ENCODE measurements at regions not wholly inside any gene's neighbourhood (a gene's known extent, or its start where the extent isn't known, plus 50 kb on each side); places are given as distances from the start of the nearest gene placed in this dataset.

DNA sequence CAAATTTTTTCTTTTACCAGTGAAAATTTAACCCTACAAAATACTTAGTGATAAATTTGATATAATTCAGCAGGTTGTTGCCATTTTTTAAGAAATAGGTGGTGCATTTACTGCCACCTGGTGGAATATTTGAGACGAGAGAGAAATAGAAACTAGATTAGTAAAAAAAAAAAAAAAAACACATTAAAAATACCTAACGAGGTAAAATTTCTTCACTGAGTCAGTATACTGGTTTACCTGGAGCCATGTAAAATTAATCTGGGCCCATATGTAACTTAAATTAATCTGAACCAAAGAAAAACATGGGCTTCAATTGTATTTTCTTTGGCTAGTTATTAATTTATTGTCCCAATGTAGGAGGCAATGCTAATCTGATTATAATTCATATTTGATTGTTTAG is 520.8 kb downstream of the EPM2A start:
- Histone ChIP-seq H4K8ac (ENCODE audit: extremely low read depth, insufficient read depth, low read length) (no peak overlapping the region), H3K79me2 (ENCODE audit: control insufficient read depth in 1 of 2, insufficient read depth in 2 of 2, low read length in 2 of 2) (no peaks in the 10 kb centered on the region), H3K9me3 (ENCODE audit: insufficient read depth in 2 of 2, low read depth in 1 of 2, low read length in 1 of 2) (no peaks in the 10 kb centered on the region), H2BK120ac (replicated peaks; ENCODE audit: low read depth, low read length) (no peak overlapping the region), H2BK15ac (ENCODE audit: low read length) (no peak overlapping the region), H3K27me3 (replicated peaks in 1 of 4; ENCODE audit: control insufficient read depth in 3 of 4, extremely low read depth in 1 of 4, insufficient read depth in 3 of 4, low read length in 3 of 4) (peaks cover 0 to 1% (median 0%) of the 10 kb centered on the region in 4 experiments; a peak in 1 of 7 replicates), H3K23me2 (ENCODE audit: low read depth, low read length) (no peaks in the 10 kb centered on the region), H3K27ac (ENCODE audit: low read depth, low read length) (no peak overlapping the region), H3K4me3 (ENCODE audit: extremely low read depth in 1 of 4, insufficient read depth in 2 of 4, low read depth in 3 of 4, low read length in 4 of 4) (no peak overlapping the region), H2BK12ac (ENCODE audit: low read depth, low read length) (no peak overlapping the region), H3K36me3 (ENCODE audit: control insufficient read depth in 2 of 4, insufficient read depth in 4 of 4, low read length in 3 of 4) (no peaks in the 10 kb centered on the region), H2AFZ (ENCODE audit: low read length) (no peak overlapping the region), H3K18ac (ENCODE audit: extremely low read depth, low read length) (no peak overlapping the region), H3K14ac (ENCODE audit: insufficient read length) (no peak overlapping the region), H2BK20ac (ENCODE audit: low read length) (no peak overlapping the region), H2AK5ac (ENCODE audit: low read depth, low read length) (no peak overlapping the region), H3K4ac (replicated peaks; ENCODE audit: insufficient read length, low read depth, low read length) (no peak overlapping the region), H3K79me1 (ENCODE audit: low read depth, low read length) (no peaks in the 10 kb centered on the region), H4K20me1 (replicated peaks in 1 of 2; ENCODE audit: control insufficient read depth in 1 of 2, insufficient read depth in 2 of 2, low read length in 2 of 2) (no peaks in the 10 kb centered on the region), H3K9ac (replicated peaks in 1 of 4; ENCODE audit: extremely low read depth in 1 of 4, low read depth in 3 of 4, low read length in 3 of 4) (no peak overlapping the region), H4K91ac (replicated peaks; ENCODE audit: insufficient read length, low read length) (no peak overlapping the region), H3K23ac (ENCODE audit: insufficient read length) (no peak overlapping the region), H4K5ac (ENCODE audit: insufficient read length, low read depth, low read length) (no peak overlapping the region), H3K4me2 (ENCODE audit: insufficient read depth in 1 of 2, low read depth in 2 of 2, low read length in 2 of 2) (no peak overlapping the region), H3K56ac (replicated peaks; ENCODE audit: insufficient read length, low read depth, low read length) (no peak overlapping the region), H3K4me1 (replicated peaks in 1 of 4; ENCODE audit: control insufficient read depth in 3 of 4, insufficient read depth in 4 of 4, low read length in 3 of 4) (no peaks in the 10 kb centered on the region), H2BK5ac (ENCODE audit: low read depth, low read length) (no peak overlapping the region)
- FAIRE-seq (no peak), DNase-seq (ENCODE audit: low read depth in 1 of 2, low spot score in 2 of 2) (no peak)
- TF ChIP-seq CTCF (IDR thresholded peaks at IDR 0.05; ENCODE audit: control extremely low read depth in 1 of 3, insufficient read depth in 1 of 3, low read depth in 1 of 3, low read length in 3 of 3) (peak in 2 of 3 experiments; percentile 16 to 26; a peak in 2 of 4 replicates), RAD21 (IDR thresholded peaks at IDR 0.05 in 1 of 2, conservative IDR thresholded peaks at IDR 0.05 in 1 of 2; ENCODE audit: low read depth in 2 of 2, low read length in 2 of 2) (peak; percentile 50 to 65), SP2 (IDR thresholded peaks at IDR 0.05; ENCODE audit: low read length) (no peak)
- CTCF ChIA-PET (ENCODE audit: partially characterized antibody) = interaction anchor here (1.8 kb wide), 1 partner anchor 419 kb away, joined by 5 read pairs; no protein-coding TSS in a partner anchor
- POLR2A ChIA-PET (ENCODE audit: partially characterized antibody) = no interaction called here
- WGBS, 2 experiments (ENCODE audit: extremely low coverage in 1 of 2, insufficient coverage in 1 of 2, insufficient read length in 1 of 2, insufficient replicate concordance in 2 of 2, low coverage in 1 of 2, low lambda C conversion rate in 2 of 2, missing lambda C conversion rate in 1 of 2) = 21% methylated on average over 2 of the region's 2 CpGs; no CpG with 5 or more reads in 1 of the 2 experiments

All from H1 (cell line).